ENCODE measurements at regions not wholly inside any gene's neighbourhood (a gene's known extent, or its start where the extent isn't known, plus 50 kb on each side); places are given as distances from the start of the nearest gene placed in this dataset.

- no peak overlapping the region for H3K27ac ChIP-seq (replicated peaks)
- H3K27me3 ChIP-seq (ENCODE audit: insufficient read depth, poor library complexity, severe bottlenecking), result no peaks in the 10 kb centered on the region
- no peak overlapping the region for H3K4me3 ChIP-seq (replicated peaks; ENCODE audit: insufficient read depth, low read length)
- no peak for DNase-seq (ENCODE audit: low read depth in 1 of 2, low spot score in 1 of 2)
- TF ChIP-seq REST (IDR thresholded peaks at IDR 0.05; ENCODE audit: insufficient replicate concordance, low read depth) (no peak), SPI1 (IDR thresholded peaks at IDR 0.05; ENCODE audit: borderline replicate concordance, low read depth) (no peak), GABPA (IDR thresholded peaks at IDR 0.05; ENCODE audit: low read depth) (no peak), POLR2AphosphoS5 (IDR thresholded peaks at IDR 0.05; ENCODE audit: low read depth) (no peak)
- TF ChIP-seq, protein P1, sequence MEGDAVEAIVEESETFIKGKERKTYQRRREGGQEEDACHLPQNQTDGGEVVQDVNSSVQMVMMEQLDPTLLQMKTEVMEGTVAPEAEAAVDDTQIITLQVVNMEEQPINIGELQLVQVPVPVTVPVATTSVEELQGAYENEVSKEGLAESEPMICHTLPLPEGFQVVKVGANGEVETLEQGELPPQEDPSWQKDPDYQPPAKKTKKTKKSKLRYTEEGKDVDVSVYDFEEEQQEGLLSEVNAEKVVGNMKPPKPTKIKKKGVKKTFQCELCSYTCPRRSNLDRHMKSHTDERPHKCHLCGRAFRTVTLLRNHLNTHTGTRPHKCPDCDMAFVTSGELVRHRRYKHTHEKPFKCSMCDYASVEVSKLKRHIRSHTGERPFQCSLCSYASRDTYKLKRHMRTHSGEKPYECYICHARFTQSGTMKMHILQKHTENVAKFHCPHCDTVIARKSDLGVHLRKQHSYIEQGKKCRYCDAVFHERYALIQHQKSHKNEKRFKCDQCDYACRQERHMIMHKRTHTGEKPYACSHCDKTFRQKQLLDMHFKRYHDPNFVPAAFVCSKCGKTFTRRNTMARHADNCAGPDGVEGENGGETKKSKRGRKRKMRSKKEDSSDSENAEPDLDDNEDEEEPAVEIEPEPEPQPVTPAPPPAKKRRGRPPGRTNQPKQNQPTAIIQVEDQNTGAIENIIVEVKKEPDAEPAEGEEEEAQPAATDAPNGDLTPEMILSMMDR (IDR thresholded peaks at IDR 0.05; ENCODE audit: insufficient read depth, low read length), result no peak
These were observed 290.6 kb downstream of the SATB1 start for GRCh38 chr3:18134386-18135059.

- H3K27ac ChIP-seq (replicated peaks), result no peak overlapping the region
- no peak for DNase-seq (ENCODE audit: low read depth in 1 of 2, low spot score in 1 of 2)
- H3K4me3 ChIP-seq (replicated peaks; ENCODE audit: insufficient read depth, low read length), result no peak overlapping the region
- TF ChIP-seq, protein P1 (IDR thresholded peaks at IDR 0.05; ENCODE audit: insufficient read depth, low read length), result no peak
- no peak for TF ChIP-seq GABPA (IDR thresholded peaks at IDR 0.05; ENCODE audit: low read depth)
- no peak for TF ChIP-seq POLR2AphosphoS5 (IDR thresholded peaks at IDR 0.05; ENCODE audit: low read depth)
- TF ChIP-seq SPI1 (IDR thresholded peaks at IDR 0.05; ENCODE audit: borderline replicate concordance, low read depth), result no peak
- TF ChIP-seq REST (IDR thresholded peaks at IDR 0.05; ENCODE audit: insufficient replicate concordance, low read depth), result no peak
- H3K27me3 ChIP-seq (ENCODE audit: insufficient read depth, poor library complexity, severe bottlenecking), result no peaks in the 10 kb centered on the region
These were observed 292.1 kb downstream of the SATB1 start for GRCh38 chr3:18132991-18133390.

GRCh38 chr3:18127859-18128681, 297.1 kb downstream of the SATB1 start:
- DNase-seq (ENCODE audit: low read depth in 1 of 2, low spot score in 1 of 2), result peak in 1 of 2 experiments; percentile 58
- Histone ChIP-seq H3K27ac (replicated peaks) (peak overlapping the region; percentile 55), H3K4me3 (replicated peaks; ENCODE audit: insufficient read depth, low read length) (no peak overlapping the region), H3K27me3 (ENCODE audit: insufficient read depth, poor library complexity, severe bottlenecking) (no peaks in the 10 kb centered on the region)
- TF ChIP-seq, protein P1 (IDR thresholded peaks at IDR 0.05; ENCODE audit: insufficient read depth, low read length), result no peak
- TF ChIP-seq REST (IDR thresholded peaks at IDR 0.05; ENCODE audit: insufficient replicate concordance, low read depth) (no peak), GABPA (IDR thresholded peaks at IDR 0.05; ENCODE audit: low read depth) (no peak)

Data from HL-60 (cell line).